Left hindlimb (tissue), 1 donor: ENCODE measurements at regions not wholly inside any gene's neighbourhood (a gene's known extent, or its start where the extent isn't known, plus 50 kb on each side); places are given as distances from the start of the nearest gene placed in this dataset.
"Not testable (repeated sequence)": the region's sequence is repeated elsewhere in the genome, so short reads cannot be mapped to it uniquely, and the experiment has no call there.

Experiments
- DNase-seq: peaks from one replicate; pipeline ENCODE4 v3.0.0-alpha.2; 2018

DNA sequence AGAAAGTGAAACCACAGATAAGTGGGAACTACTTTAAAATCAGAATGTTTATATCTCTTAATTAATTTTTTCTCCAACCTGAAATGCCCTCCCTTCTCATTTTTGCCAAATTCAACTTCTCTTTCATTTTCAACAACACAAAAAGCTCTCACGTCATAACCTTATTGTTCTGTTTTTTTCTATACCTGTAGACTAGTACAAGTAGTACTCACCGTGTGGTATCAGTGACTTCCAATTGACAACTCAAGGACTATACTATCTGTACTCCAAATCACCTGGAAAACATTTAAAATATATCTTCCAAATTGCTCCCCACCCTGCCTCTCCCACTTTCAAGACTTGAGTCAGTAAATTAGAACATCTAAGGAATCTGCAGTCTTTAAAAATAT lies 72.8 kb upstream of the ZNF280D start:
- DNase-seq = no peak

DNA sequence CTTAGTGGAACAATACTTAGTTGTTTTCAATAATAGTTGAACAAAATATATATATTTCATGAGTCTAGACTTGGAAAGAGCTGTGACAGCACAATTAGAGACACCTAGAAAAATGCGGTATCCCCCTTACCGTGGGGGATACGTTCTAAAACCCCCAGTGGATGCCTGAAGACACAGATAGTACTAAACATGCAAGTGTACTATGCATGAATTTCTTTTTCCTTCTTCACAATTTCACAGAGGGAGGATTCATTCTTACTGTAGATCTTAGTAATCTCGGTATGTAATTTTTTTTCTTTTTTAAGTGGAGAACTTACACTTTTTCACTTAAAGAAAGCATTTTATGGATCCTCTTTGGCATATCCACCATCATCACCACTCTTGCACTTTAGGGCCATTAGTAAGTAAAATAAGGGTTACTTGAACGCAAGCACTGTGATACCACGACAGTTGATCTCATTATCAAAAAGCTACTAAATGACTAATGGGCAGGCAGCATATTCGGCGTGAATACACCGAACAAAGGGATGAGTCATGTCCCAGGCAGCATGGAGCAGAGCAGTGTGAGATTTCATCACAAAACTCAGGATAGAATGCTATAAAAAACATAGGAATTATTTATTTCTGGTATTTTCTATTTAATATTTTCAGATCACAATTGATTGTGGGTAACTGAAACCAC lies 72.3 kb upstream of the ZNF280D start:
- no peak for DNase-seq

DNA sequence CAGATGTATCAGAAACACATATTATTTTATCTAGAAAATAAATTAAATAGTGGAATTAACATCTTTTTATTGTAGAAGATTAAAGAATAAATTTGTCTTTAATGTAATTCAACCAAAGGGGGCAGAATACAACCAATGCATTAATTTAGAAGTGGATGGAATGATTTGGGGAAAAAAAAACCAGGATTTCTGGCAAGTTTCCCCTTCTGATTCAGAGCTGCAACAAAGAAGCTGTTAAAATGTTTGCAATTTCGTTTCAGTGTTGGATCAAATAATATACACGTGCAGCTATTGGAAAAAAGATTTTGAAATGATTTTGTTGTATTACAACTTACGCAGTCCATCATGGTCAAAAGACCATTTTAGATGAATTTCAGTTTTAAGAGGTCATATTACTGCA lies 71.6 kb upstream of the ZNF280D start:
- DNase-seq = no peak

DNA sequence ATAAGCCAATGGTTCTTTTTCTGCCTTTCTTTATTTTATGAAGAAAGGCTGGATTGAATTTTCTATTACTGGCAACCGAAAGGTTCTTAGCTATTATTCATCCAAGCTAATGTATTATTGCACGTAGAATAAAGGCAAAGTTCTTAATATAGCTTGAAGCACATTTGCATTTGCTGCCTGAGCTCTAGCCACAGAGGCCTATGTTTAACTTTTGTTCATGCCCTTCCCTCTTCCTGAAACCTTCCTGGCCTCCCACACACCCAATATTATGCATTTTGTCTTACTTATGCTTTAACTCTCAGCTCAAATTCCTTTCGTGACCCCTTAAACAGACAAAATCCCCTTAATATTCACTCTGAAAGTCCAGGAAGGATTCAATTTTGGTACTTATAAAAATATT lies 71.0 kb upstream of the ZNF280D start:
- DNase-seq = no peak

DNA sequence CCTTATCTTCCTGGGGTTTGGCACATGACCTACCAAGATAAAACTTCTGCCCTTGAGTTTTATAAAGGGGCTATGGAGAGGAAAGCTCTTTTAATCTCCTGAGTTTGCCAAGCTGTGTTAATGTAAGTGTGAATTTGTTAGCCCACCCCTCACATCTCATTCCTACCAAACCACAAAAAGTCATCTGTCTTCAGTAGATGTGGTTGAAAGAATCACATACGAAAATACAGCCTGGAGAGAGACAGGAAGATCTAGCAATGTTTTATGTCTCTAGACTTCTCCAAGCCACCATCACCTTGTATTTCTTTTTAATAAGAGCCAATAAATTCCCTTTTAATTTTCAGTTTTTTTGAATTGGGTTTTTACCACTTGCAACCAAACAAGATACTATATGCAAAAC lies 68.9 kb upstream of the ZNF280D start:
- DNase-seq = no peak

- no peak for DNase-seq
Measured at GRCh38 chr15:56798639-56799038, 65.3 kb upstream of the ZNF280D start.

DNA sequence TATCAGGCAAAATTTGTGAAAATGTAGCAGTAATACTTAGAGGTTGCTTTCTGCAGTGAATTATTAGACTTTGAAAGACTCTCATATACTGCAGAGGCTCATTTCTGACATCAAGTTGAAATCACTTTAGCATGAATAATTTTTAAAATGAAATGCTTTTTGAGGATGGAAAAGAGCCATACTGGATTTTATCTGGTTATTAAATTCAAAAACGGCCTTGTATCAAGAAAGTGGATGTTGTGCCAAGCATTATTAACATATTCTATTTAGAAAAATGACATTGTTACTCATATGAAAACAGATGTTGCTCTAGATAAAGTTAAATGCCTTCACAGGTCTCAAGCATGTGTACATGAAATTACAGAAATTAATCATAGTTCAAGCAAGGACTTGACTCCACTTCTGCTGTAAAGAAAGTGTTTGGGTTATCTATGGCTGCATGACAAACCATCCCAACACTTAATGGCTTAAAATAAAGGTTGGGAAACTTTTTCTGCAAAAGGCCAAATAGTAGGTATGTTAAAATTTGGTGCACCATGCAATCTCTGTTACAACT lies 64.5 kb upstream of the ZNF280D start:
- no peak for DNase-seq

GRCh38 chr15:56795502-56795901 lies 62.2 kb upstream of the ZNF280D start:
- DNase-seq = no peak

GRCh38 chr15:56794553-56795329 lies 61.4 kb upstream of the ZNF280D start:
- DNase-seq = no peak

DNA sequence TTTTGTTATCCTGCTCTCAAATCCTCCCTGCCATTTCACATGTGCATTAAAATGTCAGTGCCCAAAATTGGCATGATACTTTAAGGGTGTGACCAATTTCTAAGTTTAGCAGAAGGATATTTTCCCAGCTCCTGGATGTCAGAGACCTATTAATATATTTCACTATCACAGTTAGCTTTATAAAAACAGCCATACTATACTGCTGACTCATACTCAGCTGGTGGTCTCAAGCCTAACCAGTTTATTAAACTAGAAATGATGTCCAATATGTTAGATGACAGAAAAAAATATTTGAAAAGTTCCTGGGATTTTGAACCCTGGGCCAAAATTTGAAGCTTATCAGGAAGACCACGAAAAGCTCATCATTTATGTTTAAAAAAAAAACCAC lies 60.9 kb upstream of the ZNF280D start:
- DNase-seq = no peak

- DNase-seq = no peak
Measured at GRCh38 chr15:56792211-56792610, 58.9 kb upstream of the ZNF280D start.

- not testable (repeated sequence) for DNase-seq
Measured at GRCh38 chr15:56791521-56791920, 58.2 kb upstream of the ZNF280D start.

DNA sequence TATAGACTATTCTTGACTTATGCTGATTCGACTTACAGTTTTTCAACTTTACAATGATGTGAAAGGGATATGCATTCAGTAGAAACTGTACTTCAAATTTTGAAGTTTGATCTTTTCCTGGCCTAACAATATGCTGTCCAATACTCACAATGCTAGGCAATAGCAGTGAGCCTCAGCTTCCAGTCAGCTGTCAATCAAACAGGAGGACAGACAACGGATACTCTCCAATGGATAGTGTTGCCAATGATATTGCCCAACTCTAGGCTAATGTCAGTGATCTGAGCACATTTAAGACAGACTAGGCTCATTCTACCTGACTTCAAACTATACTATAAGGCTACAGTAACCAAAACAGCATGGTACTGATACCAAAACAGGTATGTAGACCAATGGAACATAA lies 55.0 kb upstream of the ZNF280D start:
- no peak for DNase-seq

DNA sequence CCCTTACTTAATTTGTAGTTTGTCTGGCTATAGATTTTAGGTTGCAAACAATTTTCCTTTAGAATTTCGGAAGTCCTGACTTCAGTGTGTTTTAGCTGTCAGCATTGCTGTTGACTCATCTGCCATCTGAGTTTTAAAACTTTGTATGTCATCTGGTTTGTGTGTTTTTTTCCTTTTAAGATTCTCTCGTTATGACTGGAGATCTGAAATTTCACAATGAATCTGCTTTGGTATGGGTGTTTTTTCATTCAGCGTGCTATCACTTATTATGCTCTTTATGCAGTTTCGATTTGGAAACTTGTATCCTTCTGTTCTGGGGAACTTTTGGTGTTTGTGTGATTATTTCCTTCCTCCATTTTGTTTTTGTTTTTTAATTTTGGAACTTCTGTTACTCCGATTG lies 53.7 kb upstream of the ZNF280D start:
- DNase-seq = no peak

DNA sequence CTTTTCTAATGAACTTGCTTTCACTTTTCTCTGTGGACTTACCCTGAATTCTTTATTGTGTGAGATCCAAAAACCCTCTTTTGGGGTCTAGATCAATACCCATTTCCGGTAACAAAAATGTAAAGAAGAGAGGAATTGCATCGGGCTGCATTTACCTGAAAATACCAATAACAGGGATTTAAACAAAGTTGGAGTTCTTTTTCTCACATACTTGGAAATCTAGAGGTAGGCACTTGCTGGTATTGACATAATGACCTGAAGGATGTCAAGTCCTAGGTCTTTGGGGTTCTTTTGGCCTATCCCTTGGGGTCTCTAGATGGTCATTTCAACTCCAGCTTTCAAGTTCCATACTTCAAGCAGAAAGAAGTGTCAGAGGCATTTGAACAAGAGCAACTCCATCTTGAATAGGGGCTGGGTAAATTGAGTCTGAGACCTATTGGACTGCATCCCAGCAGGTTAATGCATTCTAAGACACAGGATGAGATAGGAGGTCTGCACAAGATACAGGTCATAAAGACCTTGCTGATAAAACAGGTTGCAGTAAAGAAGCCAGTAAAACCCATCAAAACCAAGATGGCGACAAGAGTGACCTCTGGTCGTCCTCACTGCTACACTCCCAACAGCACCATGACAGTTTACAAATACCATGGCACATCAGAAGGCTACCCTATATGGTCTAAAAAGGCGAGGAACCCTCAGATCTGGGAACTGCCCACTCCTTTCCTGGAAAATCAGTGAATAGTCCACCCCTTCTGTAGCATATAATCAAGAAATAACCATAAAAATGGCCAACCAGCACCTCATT lies 50.8 kb upstream of the ZNF280D start:
- DNase-seq = no peak

- no peak for DNase-seq
Measured at GRCh38 chr15:56783156-56783856, 50.0 kb upstream of the ZNF280D start.
